NCI-H1930 (cell line): ENCODE measurements at regions not wholly inside any gene's neighbourhood (a gene's known extent, or its start where the extent isn't known, plus 50 kb on each side); places are given as distances from the start of the nearest gene placed in this dataset.
"Not testable (repeated sequence)": the region's sequence is repeated elsewhere in the genome, so short reads cannot be mapped to it uniquely, and the experiment has no call there.

Experiments
- DNase-seq, 2 experiments: peaks; one replicate each; lab custom pipeline; 2025; lab: John Stamatoyannopoulos, UW

DNA sequence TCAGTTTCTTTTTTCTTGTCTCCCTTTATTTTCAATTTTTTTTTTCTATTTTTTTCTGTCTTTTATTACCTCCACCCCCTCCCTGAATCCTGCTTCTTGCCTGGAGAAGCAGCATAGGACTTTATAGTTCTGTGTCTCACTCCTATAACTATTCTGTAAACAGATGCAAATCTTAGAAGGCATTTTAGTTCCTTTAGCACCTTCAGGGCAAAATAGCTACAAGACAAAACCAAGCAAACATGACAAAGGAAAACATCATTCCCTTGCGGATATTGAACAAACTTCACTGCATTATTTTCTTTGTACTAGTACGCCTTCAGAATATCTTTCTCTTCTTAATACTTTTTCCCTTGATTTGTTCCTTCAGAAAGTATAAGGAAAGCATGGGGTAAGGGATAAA is 446.2 kb upstream of the CHORDC1 start:
- no peak for DNase-seq

DNA sequence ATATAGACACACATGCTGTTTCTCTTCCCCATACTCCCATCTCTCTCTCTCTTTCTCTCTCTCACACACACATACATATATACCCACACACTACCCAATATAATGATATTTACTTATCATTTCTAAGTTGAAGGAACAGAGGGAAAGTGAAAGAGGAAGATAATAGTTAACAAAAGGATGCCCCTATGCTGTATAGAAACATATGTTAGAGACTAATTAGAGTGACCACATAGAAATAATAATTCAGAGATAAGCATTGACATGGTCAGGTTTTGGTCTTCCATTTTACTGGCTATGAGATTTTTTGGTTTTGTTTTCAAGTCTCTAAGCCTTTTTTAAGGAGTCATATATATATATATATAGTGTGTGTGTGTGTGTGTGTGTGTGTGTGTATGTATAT is 445.7 kb upstream of the CHORDC1 start:
- no peak for DNase-seq

DNA sequence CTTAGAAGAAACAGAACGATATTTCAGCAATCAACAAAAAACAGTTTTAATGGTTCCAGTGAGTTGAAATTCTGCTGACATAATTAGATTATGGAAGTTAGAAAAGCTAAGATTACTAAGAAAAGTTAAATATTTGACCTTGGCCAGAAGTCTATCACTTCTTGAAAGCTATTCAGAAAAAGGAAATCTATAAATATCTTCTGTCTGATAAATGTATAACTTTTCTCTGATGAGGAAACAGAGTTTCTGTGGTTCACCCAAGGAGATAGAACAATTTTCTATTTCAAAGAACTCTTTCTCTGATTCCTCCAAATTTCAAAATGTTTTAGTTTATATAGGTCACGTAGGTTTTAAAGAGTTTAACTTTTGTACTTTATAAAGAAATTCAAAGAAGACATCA is 438.4 kb upstream of the CHORDC1 start:
- no peak for DNase-seq

DNA sequence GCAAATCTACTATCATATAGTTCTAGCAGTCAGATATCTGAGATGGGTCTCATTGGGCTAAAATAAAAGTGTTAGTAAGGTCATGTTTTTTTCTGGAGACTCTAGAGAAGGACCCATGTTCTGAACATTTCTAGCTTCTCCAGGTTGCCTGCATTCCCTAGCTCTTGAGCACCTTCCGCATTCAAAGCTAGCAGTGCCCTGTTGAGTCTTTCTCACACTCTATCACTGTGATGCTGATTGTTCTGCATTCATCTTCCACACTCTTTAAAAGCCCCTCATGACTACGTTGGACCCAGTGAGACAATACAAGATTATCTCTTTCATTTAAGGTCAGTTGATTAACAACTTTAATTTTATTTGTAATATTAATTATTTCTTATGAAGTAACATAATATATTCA is 433.3 kb upstream of the CHORDC1 start:
- no peak for DNase-seq

DNA sequence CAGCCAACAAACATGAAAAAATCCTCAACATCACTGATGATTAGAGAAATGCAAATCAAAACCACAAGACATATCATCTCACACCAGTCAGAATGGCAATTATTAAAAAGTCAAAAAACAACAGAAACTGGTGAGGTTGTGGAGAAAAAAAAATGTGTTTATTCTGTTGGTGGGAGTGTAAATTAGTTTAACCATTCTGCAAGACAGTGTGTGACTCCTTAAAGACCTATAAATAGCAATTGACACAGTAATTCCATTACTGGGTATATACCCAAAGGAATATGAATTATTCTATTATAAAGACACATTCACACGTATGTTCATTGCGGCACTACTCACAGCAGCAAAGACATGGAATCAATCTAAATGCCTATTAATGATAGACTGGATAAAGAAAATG is 427.3 kb upstream of the CHORDC1 start:
- DNase-seq: no peak

DNA sequence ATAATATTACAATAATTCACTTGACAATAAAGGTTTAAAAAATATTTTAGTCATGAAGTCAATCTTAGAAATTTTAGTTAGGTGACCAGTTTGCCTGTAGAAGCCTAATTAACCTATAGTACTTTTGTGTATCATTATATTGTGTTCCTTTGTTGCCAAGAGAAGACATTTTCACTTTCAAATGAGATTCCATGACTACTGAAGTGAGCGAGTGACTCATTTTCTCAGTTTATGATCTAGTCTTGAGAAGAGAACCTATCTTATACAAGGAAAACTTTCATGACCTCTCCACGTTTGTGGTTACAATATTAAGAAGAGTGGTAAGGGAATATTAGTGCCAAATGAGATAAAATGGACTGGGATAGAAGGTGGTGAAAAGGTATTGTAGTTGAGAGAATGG is 423.9 kb upstream of the CHORDC1 start:
- DNase-seq: no peak

DNA sequence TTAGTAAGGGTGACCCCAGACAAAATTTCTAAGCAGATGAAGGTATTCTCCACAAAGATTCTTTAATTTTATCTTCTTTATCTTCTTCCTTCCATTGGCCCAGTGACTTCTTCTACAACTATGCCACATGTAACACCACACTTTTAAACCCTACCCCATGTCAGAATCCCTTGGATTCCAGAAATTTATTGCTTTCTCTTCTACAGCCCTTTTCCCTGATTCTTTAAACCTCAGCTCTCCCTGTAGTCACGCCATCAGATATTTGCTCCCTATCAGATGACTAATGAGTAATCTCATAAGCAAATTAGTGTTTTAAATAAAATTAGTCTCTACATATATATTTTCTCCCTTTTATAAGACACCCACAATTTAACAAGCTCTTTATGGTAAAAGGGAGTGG is 423.4 kb upstream of the CHORDC1 start:
- no peak for DNase-seq

DNA sequence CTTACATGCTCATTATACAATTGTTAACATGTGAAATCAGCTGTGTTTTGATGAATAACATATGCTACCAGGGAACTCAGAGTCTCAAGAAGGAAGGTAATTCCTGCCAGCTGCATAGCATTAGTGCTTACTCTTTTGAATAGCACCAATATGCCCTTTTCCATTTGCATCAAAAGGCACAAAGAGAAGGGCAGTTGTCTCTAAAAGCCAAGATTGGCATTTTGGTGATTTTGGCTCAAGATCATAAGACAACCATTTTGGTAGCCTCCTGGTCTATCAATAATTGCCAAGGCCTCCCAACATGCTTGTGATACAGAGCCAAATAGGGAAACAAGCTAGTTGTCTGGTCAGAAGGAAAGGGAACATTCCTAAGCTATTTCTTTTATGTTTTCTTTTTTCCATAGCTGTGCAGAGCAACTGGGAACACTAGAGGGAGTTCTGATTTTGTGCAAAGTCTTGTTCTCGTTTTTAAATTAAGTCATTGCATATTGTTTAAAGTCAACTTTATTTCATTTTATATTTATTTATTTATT is 416.7 kb upstream of the CHORDC1 start:
- no peak for DNase-seq

DNA sequence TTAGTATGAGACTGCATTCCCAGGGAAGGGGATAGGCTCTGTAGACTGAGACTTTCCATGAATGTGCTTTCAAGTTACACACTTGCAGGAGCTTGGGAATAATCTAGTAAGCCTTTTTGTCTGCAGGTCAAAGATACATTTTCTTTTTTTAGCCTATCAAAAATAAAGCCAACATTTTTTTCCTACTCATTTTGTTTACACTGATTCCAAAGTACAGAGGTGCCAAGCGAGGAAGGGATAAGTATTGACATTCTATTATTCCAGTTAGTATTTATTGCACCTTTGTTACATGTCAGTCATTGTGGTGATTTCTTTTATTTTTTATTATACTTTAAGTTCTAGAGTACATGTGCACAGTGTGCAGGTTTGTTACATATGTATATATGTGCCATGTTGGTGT is 413.0 kb upstream of the CHORDC1 start:
- no peak for DNase-seq

DNA sequence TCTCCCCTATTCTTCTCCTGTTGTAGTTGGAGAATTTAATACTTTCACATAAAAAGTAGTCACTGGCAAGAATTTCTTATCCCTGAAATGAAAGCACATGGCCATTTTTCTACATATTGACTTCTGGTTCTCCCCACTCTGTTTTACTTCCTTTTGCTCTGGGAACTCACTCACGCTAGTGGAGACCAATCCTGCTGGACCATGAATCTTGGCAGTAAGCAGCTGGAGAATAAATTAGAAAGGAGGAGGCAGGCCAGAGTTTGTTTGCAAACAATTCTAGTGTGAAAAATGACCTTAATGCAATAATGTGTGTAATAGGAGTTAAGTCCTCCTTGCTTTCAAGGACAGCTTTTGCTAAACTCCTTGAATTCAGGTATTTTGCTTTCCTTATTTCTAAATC is 412.3 kb upstream of the CHORDC1 start:
- DNase-seq: no peak

DNA sequence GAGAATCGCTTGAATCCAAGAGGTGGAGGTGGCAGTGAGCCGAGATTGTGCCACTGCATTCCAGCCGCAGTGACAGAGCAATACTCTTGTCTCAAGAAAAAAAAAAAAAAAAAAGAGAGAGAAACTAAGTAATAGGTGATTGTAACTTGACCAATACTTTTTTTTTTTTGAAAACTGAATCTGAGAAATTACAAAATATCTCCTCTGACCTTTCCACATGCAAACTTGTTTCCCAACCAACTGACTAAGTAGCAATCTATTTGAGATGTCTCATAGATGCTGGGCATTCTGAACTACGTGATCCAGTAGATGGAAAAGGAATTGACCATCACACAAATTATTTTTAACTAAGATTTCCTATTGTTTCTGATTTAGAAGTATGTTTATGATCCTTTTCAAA is 407.3 kb upstream of the CHORDC1 start:
- no peak for DNase-seq

DNA sequence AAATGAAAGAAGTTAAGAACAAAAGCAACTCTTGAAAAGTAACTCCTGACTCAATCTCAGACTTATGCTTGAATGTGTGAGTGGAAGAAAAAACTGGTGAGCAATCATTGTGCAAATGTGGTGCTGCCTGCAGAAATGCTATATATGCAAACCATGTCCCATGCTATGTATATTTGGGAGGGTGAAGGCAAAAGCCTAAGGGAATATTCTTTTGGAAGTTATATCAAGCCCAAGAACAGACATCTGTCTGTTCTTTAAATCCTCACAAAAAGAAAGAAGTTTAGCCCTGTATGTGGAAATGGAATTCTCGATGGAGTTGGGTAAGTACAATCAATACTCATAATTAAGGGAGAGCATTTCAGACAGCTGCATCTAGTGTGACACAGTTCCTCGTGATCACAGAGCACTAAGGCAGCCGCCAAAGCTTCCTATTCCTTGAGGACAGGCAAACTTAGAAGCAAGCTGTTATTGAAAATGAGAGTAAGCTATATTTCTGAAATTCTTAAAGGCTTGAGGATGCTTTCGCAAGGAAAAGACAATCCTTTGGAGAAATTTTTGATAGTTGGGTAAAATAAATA is 406.5 kb upstream of the CHORDC1 start:
- DNase-seq: no peak

DNA sequence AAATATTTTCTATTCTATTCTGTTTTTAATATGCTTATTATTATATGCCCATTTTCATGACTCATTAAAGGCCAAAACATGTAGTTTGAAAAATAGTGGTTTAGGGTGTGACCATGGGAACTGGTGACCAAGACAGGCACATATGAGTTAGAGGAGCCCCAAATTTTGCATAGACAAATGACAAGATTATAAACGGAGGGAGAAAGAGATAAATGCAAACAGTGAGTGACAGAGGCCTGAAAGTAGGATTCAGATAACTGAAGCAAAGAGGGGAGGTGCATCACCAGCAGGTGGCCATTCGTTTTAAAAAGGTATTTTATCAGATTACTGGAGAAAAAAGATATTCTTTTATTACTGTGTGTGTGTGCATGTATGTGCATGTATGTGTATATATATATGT is 391.5 kb upstream of the CHORDC1 start:
- DNase-seq: no peak

DNA sequence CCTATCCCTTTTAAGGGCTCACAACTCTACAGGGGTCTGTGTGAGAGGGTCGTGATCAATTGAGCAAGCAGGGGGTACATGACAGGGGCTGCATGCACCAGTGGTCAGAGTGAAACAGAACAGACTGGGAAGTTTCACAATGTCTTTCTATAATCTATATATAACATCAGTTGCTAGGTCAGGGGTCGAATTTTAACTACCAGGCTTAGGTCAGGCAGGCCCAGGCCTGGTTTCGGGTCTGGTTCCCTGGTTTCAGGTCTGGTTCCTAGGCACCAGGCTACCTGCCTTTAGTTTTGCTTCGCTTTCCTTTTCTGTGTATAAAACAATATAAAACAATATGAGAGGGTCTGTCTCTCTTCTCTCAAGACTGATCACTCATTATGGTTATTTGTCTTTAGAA is 390.2 kb upstream of the CHORDC1 start:
- DNase-seq: not testable (repeated sequence)

DNA sequence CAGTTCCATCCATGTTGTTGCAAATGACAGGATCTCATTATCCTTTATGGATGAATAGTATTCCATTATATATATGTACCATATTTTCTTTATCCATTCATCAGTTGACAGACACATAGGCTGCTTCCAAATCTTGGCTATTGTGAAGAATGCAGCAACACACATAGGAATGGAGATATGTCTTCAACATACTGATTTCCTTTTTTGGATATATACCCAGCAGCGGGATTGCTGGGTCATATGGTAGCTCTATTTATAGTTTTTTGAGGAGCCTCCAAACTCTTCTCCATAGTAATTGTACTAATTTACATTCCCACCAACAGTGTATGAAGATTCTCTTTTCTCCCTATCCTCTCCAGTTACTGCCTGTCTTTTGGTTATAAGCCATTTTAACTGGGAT is 383.9 kb upstream of the CHORDC1 start:
- no peak for DNase-seq

DNA sequence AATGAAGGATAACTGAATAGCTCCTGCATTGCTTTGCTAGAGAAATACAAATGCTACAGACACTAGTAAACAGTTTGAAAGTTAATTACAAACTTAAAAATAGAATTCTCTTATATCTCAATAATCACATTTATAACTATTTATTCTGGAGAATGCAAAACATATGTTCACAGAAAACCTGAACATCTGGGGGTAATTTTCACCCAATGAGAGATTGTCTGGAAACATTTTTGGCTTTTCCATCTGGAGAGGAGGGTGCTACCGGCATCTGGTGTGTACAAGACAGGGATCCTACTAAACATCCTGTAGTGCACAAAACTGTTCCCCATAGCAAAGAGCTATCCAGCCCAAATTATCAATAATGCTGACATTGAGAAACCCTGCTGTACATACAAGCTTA is 378.4 kb upstream of the CHORDC1 start:
- DNase-seq: no peak

DNA sequence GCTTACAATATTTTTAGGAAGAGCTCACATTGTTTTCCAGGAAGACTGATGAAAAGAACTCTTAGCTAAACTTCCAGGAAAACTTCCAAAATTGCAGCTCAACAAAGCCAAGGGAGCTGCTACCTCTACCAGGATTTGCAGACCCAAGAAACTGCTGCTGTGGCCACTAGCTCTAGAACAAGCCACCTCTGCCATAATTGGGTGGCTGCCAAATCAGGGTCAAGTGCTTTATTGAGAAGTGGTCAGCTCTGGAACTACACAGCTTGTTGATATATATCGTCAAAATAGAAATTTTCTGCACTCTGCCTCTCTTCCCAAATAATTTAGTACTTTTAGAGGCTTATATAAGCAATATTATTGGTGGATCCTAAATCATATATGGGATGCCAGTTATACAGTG is 371.8 kb upstream of the CHORDC1 start:
- DNase-seq: no peak

DNA sequence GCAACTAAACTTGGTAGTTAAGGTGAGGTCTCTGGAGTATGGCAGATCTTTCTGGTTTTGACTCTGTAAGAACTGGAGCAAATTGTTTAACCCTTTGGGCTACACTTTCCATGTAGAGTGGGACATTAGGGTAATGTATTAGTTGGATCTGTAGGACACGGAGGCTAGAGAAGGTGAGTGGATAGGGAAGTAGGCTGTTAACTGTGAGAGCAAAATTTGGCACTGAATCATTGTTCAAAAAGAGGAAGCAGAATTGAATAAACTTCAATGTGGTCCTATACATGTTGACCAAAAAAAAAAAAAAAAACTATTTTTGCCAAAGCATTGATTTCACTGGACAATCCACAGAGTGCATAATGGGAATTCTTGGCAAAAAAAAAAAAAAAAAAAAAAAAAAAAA is 370.2 kb upstream of the CHORDC1 start:
- DNase-seq: no peak

DNA sequence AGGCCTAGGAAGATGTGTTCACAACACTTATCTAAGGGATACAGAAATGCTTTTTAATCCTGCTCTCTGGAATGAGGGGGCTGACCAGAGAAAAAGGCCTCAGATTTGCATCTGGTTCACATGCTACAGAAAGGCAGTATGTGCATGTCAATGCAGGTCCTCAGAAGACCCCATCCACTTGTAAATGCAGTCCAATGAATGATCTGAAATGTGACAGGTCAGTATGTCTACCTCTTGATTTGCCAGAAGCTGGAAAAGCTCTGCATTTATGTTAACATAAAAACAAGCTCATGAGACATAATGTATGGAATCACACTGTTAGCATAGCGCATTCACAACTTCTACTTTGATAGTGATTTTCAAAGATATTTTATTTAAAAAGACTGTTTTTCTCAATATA is 367.4 kb upstream of the CHORDC1 start:
- no peak for DNase-seq

DNA sequence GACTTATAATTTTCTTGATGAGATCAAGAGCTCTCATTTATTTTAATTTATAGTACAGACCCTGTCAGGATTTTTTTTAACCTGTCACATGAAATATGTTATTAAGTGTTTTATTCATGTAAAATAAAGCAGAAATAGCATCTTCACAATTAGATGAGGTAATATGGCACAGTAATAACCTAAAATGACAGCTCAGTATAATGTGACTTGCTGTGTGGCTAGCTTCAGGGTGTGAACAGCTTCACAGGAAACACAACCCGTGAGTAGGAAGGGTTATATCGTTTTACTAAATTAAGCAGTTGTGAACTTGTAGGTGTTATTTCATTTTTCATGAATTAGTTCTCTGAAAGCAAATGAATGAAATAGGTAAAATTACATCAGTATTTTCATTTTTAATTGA is 366.9 kb upstream of the CHORDC1 start:
- DNase-seq: no peak

DNA sequence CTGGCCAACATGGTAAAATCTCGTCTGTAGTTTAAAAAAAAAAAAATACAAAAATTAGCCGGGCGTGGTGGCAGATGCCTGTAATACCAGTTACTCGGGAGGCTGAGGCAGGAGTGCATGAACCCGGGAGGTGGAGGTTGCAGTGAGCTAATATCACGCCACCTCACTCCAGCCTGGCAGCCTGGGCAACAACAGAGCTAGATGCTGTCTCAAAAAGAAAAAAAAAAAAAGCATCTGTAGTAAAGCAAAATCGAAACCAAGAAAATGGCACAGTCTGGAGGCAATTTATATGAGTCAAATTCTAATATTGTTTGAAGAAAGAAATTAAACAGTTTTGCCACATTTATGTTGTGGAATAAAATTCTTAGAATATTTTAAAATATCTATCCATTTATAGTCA is 365.0 kb upstream of the CHORDC1 start:
- DNase-seq: no peak

DNA sequence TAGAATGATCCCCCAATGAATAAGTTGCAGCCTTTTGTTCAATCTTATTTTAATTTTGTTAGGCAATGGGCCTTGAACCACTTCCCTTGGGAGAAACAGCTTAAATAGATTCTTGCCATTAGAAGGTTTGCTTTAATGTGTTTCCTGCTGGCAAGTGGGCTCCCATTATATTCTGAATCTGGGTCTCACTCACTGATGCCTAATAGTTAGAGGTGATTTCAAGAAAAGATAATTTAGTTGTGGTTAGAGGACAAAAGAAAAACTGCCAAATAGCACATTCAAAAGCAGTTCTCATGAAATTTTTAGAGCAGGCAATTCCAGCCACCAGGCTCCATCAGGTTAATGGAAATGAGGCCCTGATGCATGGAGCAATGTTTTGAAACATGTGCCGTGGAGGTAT is 362.6 kb upstream of the CHORDC1 start:
- no peak for DNase-seq

DNA sequence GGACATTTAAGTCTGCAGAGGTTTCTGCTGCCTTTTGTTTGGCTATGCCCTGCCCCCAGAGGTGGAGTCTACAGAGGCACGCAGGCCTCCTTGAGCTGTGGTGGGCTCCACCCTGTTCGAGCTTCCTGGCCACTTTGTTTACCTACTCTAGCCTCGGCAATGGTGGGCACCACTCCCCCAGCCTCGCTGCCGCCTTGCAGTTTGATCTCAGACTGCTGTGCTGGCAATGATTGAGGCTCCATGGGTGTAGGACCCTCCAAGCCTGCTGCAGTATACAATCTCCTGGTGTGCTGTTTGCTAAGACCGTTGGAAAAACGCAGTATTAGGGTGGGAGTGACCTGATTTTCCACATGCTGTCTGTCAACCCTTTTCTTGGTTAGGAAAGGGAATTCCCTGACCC is 360.1 kb upstream of the CHORDC1 start:
- not testable (repeated sequence) for DNase-seq

DNA sequence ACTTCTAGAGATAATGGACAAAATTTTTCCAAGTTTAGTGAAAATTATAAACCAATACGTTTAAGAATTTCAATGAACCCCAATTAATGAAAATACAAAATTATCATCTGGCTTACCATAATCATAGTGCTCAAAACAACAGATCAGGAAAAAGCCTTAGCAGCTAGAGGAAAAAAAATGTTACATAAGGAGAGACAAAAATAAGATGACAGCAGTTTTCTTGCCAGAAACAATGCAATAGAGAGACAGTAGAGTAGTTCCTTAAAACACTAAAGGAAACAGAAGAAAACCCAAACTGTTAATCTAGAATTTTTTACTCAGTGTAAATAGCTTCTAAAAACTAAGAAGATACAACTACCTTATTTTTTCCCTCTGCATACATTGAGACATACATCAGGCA is 341.7 kb upstream of the CHORDC1 start:
- DNase-seq: no peak
